Fibroblast of pulmonary artery (primary cell): ENCODE measurements at regions not wholly inside any gene's neighbourhood (a gene's known extent, or its start where the extent isn't known, plus 50 kb on each side); places are given as distances from the start of the nearest gene placed in this dataset.
"Not testable (repeated sequence)": the region's sequence is repeated elsewhere in the genome, so short reads cannot be mapped to it uniquely, and the experiment has no call there.

Experiments used
- DNase-seq: peaks from one replicate; pipeline ENCODE4 v3.0.0-alpha.2; 2010; ENCODE audit warnings: low read depth
- H3K4me3 ChIP-seq: replicated peaks from 2 replicates; pipeline ENCODE4 v1.5.1; 2011; ENCODE audit warnings: low read depth, mild to moderate bottlenecking, control low read depth, low read length, moderate library complexity
- CTCF ChIP-seq: IDR thresholded peaks from 2 replicates; pipeline ENCODE4 v1.5.1; 2011; ENCODE audit warnings: mild to moderate bottlenecking, control low read depth, low read length, inconsistent platforms; ENCODE audit errors: missing control alignments

GRCh38 chr9:82135106-82135505, 146.5 kb downstream of the SPATA31D1 start:
- no peak for DNase-seq
- no peak for TF ChIP-seq CTCF
- no peak overlapping the region for H3K4me3 ChIP-seq

GRCh38 chr9:82138081-82138480, 149.5 kb downstream of the SPATA31D1 start:
- H3K4me3 ChIP-seq, DNase-seq: not testable (repeated sequence)

GRCh38 chr9:82140471-82140870, 151.9 kb downstream of the SPATA31D1 start:
- no peak for TF ChIP-seq CTCF
- DNase-seq: no peak
- H3K4me3 ChIP-seq: no peak overlapping the region

GRCh38 chr9:82144803-82145202, 156.2 kb downstream of the SPATA31D1 start:
- H3K4me3 ChIP-seq: no peak overlapping the region
- no peak for DNase-seq
- no peak for TF ChIP-seq CTCF

- no peak overlapping the region for H3K4me3 ChIP-seq
- no peak for TF ChIP-seq CTCF
- no peak for DNase-seq
Measured at GRCh38 chr9:82146677-82147076, 158.1 kb downstream of the SPATA31D1 start.

- no peak overlapping the region for H3K4me3 ChIP-seq
- DNase-seq: no peak
- TF ChIP-seq CTCF: no peak
Measured at GRCh38 chr9:82147798-82148425, 159.3 kb downstream of the SPATA31D1 start.

GRCh38 chr9:82148426-82148810, 159.8 kb downstream of the SPATA31D1 start:
- DNase-seq: no peak
- no peak overlapping the region for H3K4me3 ChIP-seq
- TF ChIP-seq CTCF: no peak
